Testis (tissue), 2 donors: ENCODE measurements at regions not wholly inside any gene's neighbourhood (a gene's known extent, or its start where the extent isn't known, plus 50 kb on each side); places are given as distances from the start of the nearest gene placed in this dataset.

ENCODE experiments used
- DNase-seq: peaks from one replicate; pipeline ENCODE4 v3.0.0-alpha.2; 2019
- H3K27ac ChIP-seq, 2 donors: fragments of 200-600 bp; sonication (generic); one replicate each; pipeline ENCODE4 v1.5.1; 2019
- H3K27me3 ChIP-seq: fragments of 200-600 bp; sonication (generic); one replicate; pipeline ENCODE4 v1.5.1; 2019
- H3K36me3 ChIP-seq: fragments of 200-600 bp; sonication (generic); one replicate; pipeline ENCODE4 v1.5.1; 2017; ENCODE audit warnings: low read depth; ENCODE audit errors: missing control alignments
- H3K4me1 ChIP-seq: fragments of 200-600 bp; sonication (generic); one replicate; pipeline ENCODE4 v1.5.1; 2019
- H3K4me3 ChIP-seq, 2 donors: fragments of 200-600 bp; sonication (generic); one replicate each; pipeline ENCODE4 v1.5.1; 2017 to 2019
- H3K9me3 ChIP-seq: fragments of 200-600 bp; sonication (generic); one replicate; pipeline ENCODE4 v1.5.1; 2017
- CTCF ChIP-seq, 3 experiments: fragments of 450-650 bp in 2 of 3; fragments of 200-600 bp in 1 of 3; sonication (generic) in 1 of 3; IDR thresholded peaks; one replicate each; pipeline ENCODE4 v1.5.1; 2016 to 2019; ENCODE audit warnings: antibody characterized with exemption in 3 of 3, mild to moderate bottlenecking in 2 of 3, moderate library complexity in 1 of 3
- POLR2A ChIP-seq: fragments of 450-650 bp; IDR thresholded peaks from one replicate; pipeline ENCODE4 v1.6.1; 2017; ENCODE audit warnings: antibody characterized with exemption, mild to moderate bottlenecking, moderate library complexity
- WGBS, 2 donors: methylation state at CpG; one replicate each; pipeline ENCODE4 v1.1.5; 2018; 5-methylcytosine and 5-hydroxymethylcytosine counted together
- intact Hi-C: fragments of 100-400 bp; cut with DNase I; formaldehyde crosslinking; loops from one replicate; pipeline ENCODE4 v1.15.1; 2023; ENCODE audit warnings: low total_unique reads

DNA sequence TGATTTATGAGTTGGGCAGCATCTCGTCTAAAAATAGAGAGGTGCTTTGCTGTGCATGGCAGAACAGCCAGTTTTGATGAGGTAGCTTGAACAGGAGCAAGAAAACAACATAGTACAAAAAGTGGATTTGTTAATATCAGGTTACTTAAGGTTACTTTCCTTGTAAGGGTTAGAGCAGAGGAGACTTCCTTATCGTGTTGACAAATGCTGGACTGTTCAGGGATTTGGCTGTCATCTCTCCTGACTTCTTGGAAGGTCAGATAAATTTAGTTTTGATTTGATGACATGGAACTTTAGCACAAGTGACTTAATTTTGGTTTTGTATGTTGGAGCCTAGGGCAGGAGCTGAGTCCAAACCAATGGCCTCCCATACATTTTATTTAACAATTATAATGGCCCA lies 163.9 kb upstream of the ELAC2 start:
- H3K36me3 ChIP-seq = no peaks in the 10 kb centered on the region
- TF ChIP-seq CTCF (IDR thresholded peaks at IDR 0.05) (no peak), POLR2A (no peak)
- intact Hi-C loops = no loop called here
- no peaks in the 10 kb centered on the region for H3K4me1 ChIP-seq
- 61 to 62% methylated on average over 2 of the region's 2 CpGs for WGBS, 2 donors
- H3K9me3 ChIP-seq = no peaks in the 10 kb centered on the region
- no peak for DNase-seq
- H3K4me3 ChIP-seq = no peak overlapping the region
- no peak overlapping the region for H3K27ac ChIP-seq
- no peaks in the 10 kb centered on the region for H3K27me3 ChIP-seq

- DNase-seq = no peak
- Histone ChIP-seq H3K9me3 (no peaks in the 10 kb centered on the region), H3K36me3 (no peaks in the 10 kb centered on the region), H3K4me1 (no peaks in the 10 kb centered on the region), H3K27ac (no peak overlapping the region), H3K27me3 (no peaks in the 10 kb centered on the region), H3K4me3 (no peak overlapping the region)
- 44 to 59% methylated on average over 4 of the region's 4 CpGs for WGBS, 2 donors
- intact Hi-C loops = no loop called here
- no peak for TF ChIP-seq POLR2A
- no peak for TF ChIP-seq CTCF (IDR thresholded peaks at IDR 0.05)
These were observed 158.6 kb upstream of the ELAC2 start for GRCh38 chr17:13176436-13176835.

GRCh38 chr17:13171790-13172189 lies 154.0 kb upstream of the ELAC2 start:
- 80 to 87% methylated on average over 1 of the region's 1 CpG for WGBS, 2 donors
- Histone ChIP-seq H3K9me3 (no peaks in the 10 kb centered on the region), H3K4me3 (no peak overlapping the region), H3K4me1 (no peaks in the 10 kb centered on the region), H3K36me3 (no peaks in the 10 kb centered on the region), H3K27me3 (no peaks in the 10 kb centered on the region), H3K27ac (no peak overlapping the region)
- no peak for DNase-seq
- intact Hi-C loops = no loop called here
- TF ChIP-seq POLR2A (no peak), CTCF (IDR thresholded peaks at IDR 0.05) (no peak)

GRCh38 chr17:13162361-13162760 lies 144.5 kb upstream of the ELAC2 start:
- Histone ChIP-seq H3K27me3 (no peaks in the 10 kb centered on the region), H3K36me3 (no peaks in the 10 kb centered on the region), H3K9me3 (no peaks in the 10 kb centered on the region), H3K4me3 (no peak overlapping the region), H3K27ac (no peak overlapping the region), H3K4me1 (no peaks in the 10 kb centered on the region)
- TF ChIP-seq CTCF (IDR thresholded peaks at IDR 0.05) (no peak), POLR2A (no peak)
- DNase-seq = no peak
- 56 to 67% methylated on average over 1 of the region's 1 CpG for WGBS, 2 donors
- intact Hi-C loops = no loop called here

GRCh38 chr17:13160790-13161189 lies 143.0 kb upstream of the ELAC2 start:
- no peak for DNase-seq
- Histone ChIP-seq H3K27ac (no peak overlapping the region), H3K4me3 (no peak overlapping the region), H3K4me1 (no peaks in the 10 kb centered on the region), H3K27me3 (no peaks in the 10 kb centered on the region), H3K9me3 (no peaks in the 10 kb centered on the region), H3K36me3 (no peaks in the 10 kb centered on the region)
- intact Hi-C loops = no loop called here
- 79 to 93% methylated on average over 2 of the region's 2 CpGs for WGBS, 2 donors
- TF ChIP-seq CTCF (IDR thresholded peaks at IDR 0.05) (no peak), POLR2A (no peak)
